Fibroblast of lung (primary cell): ENCODE measurements at regions not wholly inside any gene's neighbourhood (a gene's known extent, or its start where the extent isn't known, plus 50 kb on each side); places are given as distances from the start of the nearest gene placed in this dataset.

Experiments
- DNase-seq, 2 donors: peaks; one replicate each; pipeline versions ENCODE4 v3.0.0 to v3.0.0-alpha.2; 2010; ENCODE audit warnings: low read depth in 2 of 2
- H2AFZ ChIP-seq: 2 replicates; pipeline ENCODE4 v1.5.1; 2012; ENCODE audit warnings: low read length, control low read depth, inconsistent platforms
- H3K27ac ChIP-seq: 2 replicates; pipeline ENCODE4 v1.5.1; 2011; ENCODE audit warnings: low read length, control low read depth; ENCODE audit not compliant: insufficient read depth
- H3K27me3 ChIP-seq: 2 replicates; pipeline ENCODE4 v1.5.1; 2011; ENCODE audit warnings: mild to moderate bottlenecking, low read length; ENCODE audit not compliant: control insufficient read depth, insufficient read depth
- H3K36me3 ChIP-seq: 2 replicates; pipeline ENCODE4 v1.5.1; 2011; ENCODE audit warnings: low read length; ENCODE audit not compliant: control insufficient read depth, insufficient read depth
- H3K4me1 ChIP-seq: 2 replicates; pipeline ENCODE4 v1.5.1; 2011; ENCODE audit warnings: low read length; ENCODE audit not compliant: control insufficient read depth, insufficient read depth; ENCODE audit errors: extremely low read depth
- H3K4me2 ChIP-seq: 2 replicates; pipeline ENCODE4 v1.5.1; 2011; ENCODE audit warnings: low read length, control low read depth; ENCODE audit not compliant: insufficient read depth; ENCODE audit errors: extremely low read depth
- H3K4me3 ChIP-seq, 4 experiments: fragments of 200-600 bp in 1 of 4; sonication (generic) in 1 of 4; replicated peaks in 1 of 4; 2 replicates each; pipeline ENCODE4 v1.5.1; 2011 to 2016; ENCODE audit warnings: low read length in 4 of 4, low read depth in 3 of 4, mild to moderate bottlenecking in 3 of 4, control low read depth in 2 of 4, inconsistent platforms in 1 of 4, mixed read lengths in 1 of 4; ENCODE audit not compliant: insufficient read depth in 1 of 4; ENCODE audit errors: control extremely low read depth in 1 of 4
- H3K79me2 ChIP-seq: 2 replicates; pipeline ENCODE4 v1.5.1; 2012; ENCODE audit warnings: mild to moderate bottlenecking, low read length, inconsistent platforms; ENCODE audit not compliant: control insufficient read depth, insufficient read depth
- H3K9ac ChIP-seq: 2 replicates; pipeline ENCODE4 v1.5.1; 2011; ENCODE audit warnings: mild to moderate bottlenecking, low read length, control low read depth; ENCODE audit not compliant: insufficient read depth
- H3K9me3 ChIP-seq: 2 replicates; pipeline ENCODE4 v1.5.1; 2012; ENCODE audit warnings: low read depth, low read length; ENCODE audit not compliant: control insufficient read depth, insufficient read depth
- H4K20me1 ChIP-seq: 2 replicates; pipeline ENCODE4 v1.5.1; 2011; ENCODE audit warnings: low read length; ENCODE audit not compliant: control insufficient read depth, insufficient read depth; ENCODE audit errors: extremely low read depth
- CTCF ChIP-seq, 2 donors: IDR thresholded peaks in 1 of 2; conservative IDR thresholded peaks in 1 of 2; 1 replicate in 1 of 2; 2 replicates in 1 of 2; pipeline ENCODE4 v1.5.1; 2011 to 2012; ENCODE audit warnings: low read length in 2 of 2, control low read depth in 1 of 2, inconsistent platforms in 1 of 2, low read depth in 1 of 2, mild to moderate bottlenecking in 1 of 2
- EZH2 ChIP-seq: IDR thresholded peaks from 2 replicates; pipeline ENCODE4 v1.5.1; 2012; ENCODE audit warnings: low read length, control low read depth, mild to moderate bottlenecking; ENCODE audit errors: missing control alignments

- Histone ChIP-seq H3K27me3 (no peaks in the 10 kb centered on the region), H3K36me3 (no peaks in the 10 kb centered on the region), H3K27ac (no peak overlapping the region), H4K20me1 (no peaks in the 10 kb centered on the region), H3K9me3 (no peaks in the 10 kb centered on the region), H3K9ac (no peak overlapping the region), H3K4me3 (no peak overlapping the region), H3K4me1 (no peaks in the 10 kb centered on the region), H3K4me2 (no peak overlapping the region), H2AFZ (no peak overlapping the region), H3K79me2 (no peaks in the 10 kb centered on the region)
- DNase-seq = no peak
- TF ChIP-seq CTCF (conservative IDR thresholded peaks at IDR 0.05 in 1 of 2, IDR thresholded peaks at IDR 0.05 in 1 of 2; ENCODE audit: low read depth in 1 of 2, low read length in 2 of 2) (no peak), EZH2 (no peak)
Measured at GRCh38 chr4:141503260-141503659, 133.1 kb upstream of the IL15 start.

GRCh38 chr4:141511055-141511454 is 125.3 kb upstream of the IL15 start:
- H4K20me1 ChIP-seq = no peaks in the 10 kb centered on the region
- no peak for TF ChIP-seq CTCF (conservative IDR thresholded peaks at IDR 0.05 in 1 of 2, IDR thresholded peaks at IDR 0.05 in 1 of 2; ENCODE audit: low read depth in 1 of 2, low read length in 2 of 2)
- no peak for TF ChIP-seq EZH2
- no peak overlapping the region for H2AFZ ChIP-seq
- no peak overlapping the region for H3K4me2 ChIP-seq
- no peaks in the 10 kb centered on the region for H3K36me3 ChIP-seq
- H3K79me2 ChIP-seq = no peaks in the 10 kb centered on the region
- H3K9ac ChIP-seq = no peak overlapping the region
- no peaks in the 10 kb centered on the region for H3K9me3 ChIP-seq
- H3K27me3 ChIP-seq = no peaks in the 10 kb centered on the region
- H3K4me1 ChIP-seq = no peaks in the 10 kb centered on the region
- H3K4me3 ChIP-seq = no peak overlapping the region
- no peak overlapping the region for H3K27ac ChIP-seq
- DNase-seq = no peak

- Histone ChIP-seq H3K9me3 (no peaks in the 10 kb centered on the region), H3K4me1 (no peaks in the 10 kb centered on the region), H3K9ac (no peak overlapping the region), H3K27me3 (no peaks in the 10 kb centered on the region), H3K36me3 (no peaks in the 10 kb centered on the region), H3K27ac (no peak overlapping the region), H3K79me2 (no peaks in the 10 kb centered on the region), H3K4me3 (no peak overlapping the region), H3K4me2 (no peak overlapping the region), H2AFZ (no peak overlapping the region), H4K20me1 (no peaks in the 10 kb centered on the region)
- TF ChIP-seq CTCF (conservative IDR thresholded peaks at IDR 0.05 in 1 of 2, IDR thresholded peaks at IDR 0.05 in 1 of 2; ENCODE audit: low read depth in 1 of 2, low read length in 2 of 2) (no peak), EZH2 (no peak)
- no peak for DNase-seq
Measured at GRCh38 chr4:141513866-141514265, 122.5 kb upstream of the IL15 start.
